GM13977 (cell line): ENCODE measurements at regions not wholly inside any gene's neighbourhood (a gene's known extent, or its start where the extent isn't known, plus 50 kb on each side); places are given as distances from the start of the nearest gene placed in this dataset.
"Not testable (repeated sequence)": the region's sequence is repeated elsewhere in the genome, so short reads cannot be mapped to it uniquely, and the experiment has no call there.

ENCODE experiments used
- DNase-seq: peaks from one replicate; pipeline ENCODE4 v3.0.0; 2012; ENCODE audit warnings: low spot score
- in situ Hi-C: fragments of 300-500 bp; cut with MboI; formaldehyde crosslinking; loops from one replicate; pipeline ENCODE4 v1.12.0; 2022; ENCODE audit warnings: low sequenced_read_pairs, low pct_unique_long_range_greater_than_20kb, mixed read lengths, inconsistent platforms; ENCODE audit not compliant: unreplicated experiment
- TF ChIP-seq, protein P1 (sequence below): IDR thresholded peaks from 2 replicates; pipeline ENCODE4 v1.5.1; 2012; ENCODE audit warnings: mild to moderate bottlenecking, control low read depth; ENCODE audit not compliant: insufficient read depth; ENCODE audit errors: extremely low read depth, missing control alignments

DNA sequence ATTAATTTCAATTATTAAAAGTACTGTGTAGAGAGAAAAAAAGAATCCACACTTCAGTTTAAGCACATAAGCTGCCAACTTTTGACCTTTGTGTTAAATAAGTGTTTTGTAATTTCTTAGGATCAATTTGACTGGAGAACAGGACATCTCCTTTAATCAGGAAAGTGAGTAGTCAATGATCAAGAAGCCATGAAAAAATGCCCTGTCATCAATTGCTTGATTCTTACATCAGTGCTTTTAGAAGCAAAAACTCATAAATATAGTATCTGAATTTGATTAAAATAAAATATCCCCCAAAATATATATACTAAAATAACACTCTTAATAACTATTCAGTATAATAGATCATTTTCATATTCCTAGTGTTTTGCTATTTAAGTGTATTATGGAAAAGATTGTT, 409.0 kb downstream of the TAFA4 start:
- in situ Hi-C loops: no loop called here
- DNase-seq: no peak
- TF ChIP-seq, protein P1, sequence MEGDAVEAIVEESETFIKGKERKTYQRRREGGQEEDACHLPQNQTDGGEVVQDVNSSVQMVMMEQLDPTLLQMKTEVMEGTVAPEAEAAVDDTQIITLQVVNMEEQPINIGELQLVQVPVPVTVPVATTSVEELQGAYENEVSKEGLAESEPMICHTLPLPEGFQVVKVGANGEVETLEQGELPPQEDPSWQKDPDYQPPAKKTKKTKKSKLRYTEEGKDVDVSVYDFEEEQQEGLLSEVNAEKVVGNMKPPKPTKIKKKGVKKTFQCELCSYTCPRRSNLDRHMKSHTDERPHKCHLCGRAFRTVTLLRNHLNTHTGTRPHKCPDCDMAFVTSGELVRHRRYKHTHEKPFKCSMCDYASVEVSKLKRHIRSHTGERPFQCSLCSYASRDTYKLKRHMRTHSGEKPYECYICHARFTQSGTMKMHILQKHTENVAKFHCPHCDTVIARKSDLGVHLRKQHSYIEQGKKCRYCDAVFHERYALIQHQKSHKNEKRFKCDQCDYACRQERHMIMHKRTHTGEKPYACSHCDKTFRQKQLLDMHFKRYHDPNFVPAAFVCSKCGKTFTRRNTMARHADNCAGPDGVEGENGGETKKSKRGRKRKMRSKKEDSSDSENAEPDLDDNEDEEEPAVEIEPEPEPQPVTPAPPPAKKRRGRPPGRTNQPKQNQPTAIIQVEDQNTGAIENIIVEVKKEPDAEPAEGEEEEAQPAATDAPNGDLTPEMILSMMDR: no peak

DNA sequence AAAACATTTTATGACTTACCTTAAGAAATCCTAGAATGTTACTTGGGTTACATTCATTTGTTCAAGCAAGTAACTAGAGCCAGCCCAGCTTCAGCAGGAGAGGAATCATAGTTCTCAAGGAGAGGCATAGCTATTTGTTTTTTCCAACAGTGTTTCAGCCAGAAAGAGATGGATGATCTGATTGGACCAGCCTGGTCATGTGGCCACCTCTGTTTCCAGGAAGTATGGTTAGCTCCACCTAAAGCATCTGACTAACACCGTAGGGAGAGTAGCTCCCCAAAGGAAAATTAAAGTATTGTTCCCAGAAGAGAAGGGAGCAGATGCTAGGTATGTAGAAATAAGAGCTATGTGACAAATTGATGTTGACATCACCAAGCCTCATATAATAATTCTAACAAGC, 417.1 kb downstream of the TAFA4 start:
- no peak for DNase-seq
- TF ChIP-seq, protein P1: no peak
- in situ Hi-C loops: no loop called here

DNA sequence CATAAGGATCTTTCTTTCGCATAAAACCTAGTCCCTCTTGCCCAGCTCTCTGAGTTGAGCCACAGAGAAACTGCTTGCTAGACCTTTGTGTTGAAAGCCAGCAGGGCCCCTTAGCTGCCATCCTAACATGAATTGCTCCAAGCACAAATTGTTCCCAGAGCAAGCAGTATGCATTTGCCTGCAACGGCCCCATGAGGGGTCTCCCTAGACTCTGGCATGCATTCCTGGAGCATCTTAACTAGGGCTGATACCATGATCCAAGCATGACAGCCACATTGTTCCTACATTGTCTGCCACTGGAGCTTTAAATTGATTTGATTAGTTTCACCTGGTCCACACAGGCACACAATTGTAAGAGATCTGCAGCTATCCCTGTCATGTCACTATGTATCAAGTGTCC, 428.1 kb downstream of the TAFA4 start:
- in situ Hi-C loops: no loop called here
- DNase-seq: no peak
- TF ChIP-seq, protein P1: no peak

DNA sequence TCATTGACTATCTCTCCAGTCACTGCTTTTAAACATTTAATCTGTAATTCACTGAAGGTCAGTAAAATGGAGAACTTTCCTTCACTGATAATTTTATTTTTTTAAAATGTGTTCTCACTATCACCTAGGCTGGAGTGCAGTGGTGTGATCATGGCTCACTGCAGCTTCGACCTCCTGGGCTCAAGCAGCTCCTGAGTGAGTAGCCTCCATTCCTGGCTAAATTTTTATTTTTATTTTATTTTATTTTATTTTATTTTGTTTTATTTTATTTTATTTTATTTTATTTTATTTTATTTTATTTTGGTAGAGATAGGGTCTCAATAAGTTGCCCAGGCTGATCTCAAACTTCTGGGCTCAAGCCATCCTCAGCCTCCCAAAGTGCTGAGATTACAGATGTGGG, 446.5 kb downstream of the TAFA4 start:
- in situ Hi-C loops: not testable (repeated sequence)

DNA sequence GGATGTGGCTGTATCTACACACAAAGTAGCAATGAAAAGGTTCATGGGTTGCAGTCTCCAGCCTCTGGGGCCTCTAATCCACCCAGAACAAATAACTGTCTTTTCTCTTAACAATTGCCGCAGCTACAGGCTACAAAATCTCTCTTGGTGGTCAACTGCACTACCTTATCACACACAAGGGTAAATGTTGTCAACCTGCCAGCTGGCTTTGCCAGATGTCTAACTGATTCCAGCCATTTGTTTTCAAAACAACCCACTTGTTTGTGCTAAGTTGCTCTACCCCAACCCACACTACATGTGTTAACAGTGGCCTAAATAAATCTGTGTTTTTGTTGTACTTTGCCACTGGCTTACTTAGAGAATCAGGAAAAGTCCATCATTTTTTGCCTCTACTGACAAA, 447.3 kb downstream of the TAFA4 start:
- TF ChIP-seq, protein P1: no peak
- in situ Hi-C loops: no loop called here
- DNase-seq: no peak

More for the DNA sequence above, 446.5 kb downstream of the TAFA4 start:
- DNase-seq: not testable (repeated sequence)

DNA sequence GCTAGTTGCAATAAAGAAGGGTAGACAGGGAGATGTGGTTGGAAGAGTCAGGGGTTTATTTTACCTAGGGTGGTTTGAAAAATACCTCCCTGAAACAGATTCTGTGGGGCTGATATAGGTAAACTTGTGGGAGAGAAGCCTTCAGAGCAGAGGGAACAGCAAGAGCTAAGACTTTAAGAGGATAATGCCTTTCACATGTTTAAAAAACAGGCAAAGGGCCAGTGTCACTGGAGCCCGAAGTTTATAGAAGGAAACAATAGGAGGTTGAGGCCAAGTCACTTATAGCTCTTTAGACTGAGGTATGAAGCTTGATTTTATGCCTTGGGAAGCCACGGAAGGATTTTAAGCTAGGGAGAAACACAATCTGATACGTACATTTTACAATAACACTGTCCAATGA, 448.7 kb downstream of the TAFA4 start:
- no peak for DNase-seq
- in situ Hi-C loops: no loop called here
- TF ChIP-seq, protein P1: no peak

- DNase-seq: no peak
- TF ChIP-seq, protein P1: no peak
- in situ Hi-C loops: no loop called here
Observed at GRCh38 chr3:68483041-68483440, 449.3 kb downstream of the TAFA4 start.

DNA sequence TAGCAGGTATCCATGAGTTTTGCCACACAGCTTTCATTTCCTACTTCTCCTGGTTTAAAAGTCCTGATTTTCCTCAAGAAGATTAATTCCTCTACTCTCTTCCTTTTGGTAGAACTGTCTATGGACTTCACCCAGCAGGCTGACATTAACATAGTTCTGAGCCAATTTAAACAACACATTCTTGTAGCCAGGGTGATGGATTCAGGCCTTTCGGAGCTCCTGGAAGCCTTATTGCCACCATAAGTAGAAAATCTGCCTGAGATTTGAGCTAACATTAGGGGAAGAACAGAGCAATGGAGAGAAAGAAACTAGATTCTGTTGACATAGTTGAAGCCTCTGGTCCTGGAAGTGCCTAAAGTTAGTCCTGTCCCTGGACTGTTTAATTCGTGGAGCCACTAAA, 449.8 kb downstream of the TAFA4 start:
- TF ChIP-seq, protein P1: no peak
- no peak for DNase-seq
- in situ Hi-C loops: no loop called here
